CD4-positive, alpha-beta T cell treated with Interleukin-6 for 4 hours (primary cell): ENCODE measurements at regions not wholly inside any gene's neighbourhood (a gene's known extent, or its start where the extent isn't known, plus 50 kb on each side); places are given as distances from the start of the nearest gene placed in this dataset.
"Not testable (repeated sequence)": the region's sequence is repeated elsewhere in the genome, so short reads cannot be mapped to it uniquely, and the experiment has no call there.

Experiments
- DNase-seq: peaks from one replicate; pipeline ENCODE4 v3.0.0-alpha.2; 2020; ENCODE audit warnings: mixed read lengths

DNA sequence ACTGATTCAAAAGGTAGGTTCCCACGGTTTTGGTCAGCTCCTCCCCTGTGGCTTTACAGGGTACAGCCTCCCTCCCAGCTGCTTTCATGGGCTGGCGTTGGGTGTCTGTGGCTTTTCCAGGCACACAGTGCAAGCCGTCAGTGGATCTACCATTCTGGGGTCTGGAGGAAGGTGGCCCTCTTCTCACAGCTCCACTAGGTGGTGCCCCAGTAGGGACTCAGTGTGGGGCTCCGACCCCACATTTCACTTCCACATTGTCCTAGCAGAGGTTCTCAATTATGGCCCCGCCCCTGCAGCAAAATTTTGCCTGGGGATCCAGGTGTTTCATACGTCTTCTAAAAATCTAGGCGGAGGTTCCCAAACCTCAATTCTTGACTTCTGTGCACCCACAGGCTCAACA, 324.6 kb upstream of the PHF14 start:
- not testable (repeated sequence) for DNase-seq

DNA sequence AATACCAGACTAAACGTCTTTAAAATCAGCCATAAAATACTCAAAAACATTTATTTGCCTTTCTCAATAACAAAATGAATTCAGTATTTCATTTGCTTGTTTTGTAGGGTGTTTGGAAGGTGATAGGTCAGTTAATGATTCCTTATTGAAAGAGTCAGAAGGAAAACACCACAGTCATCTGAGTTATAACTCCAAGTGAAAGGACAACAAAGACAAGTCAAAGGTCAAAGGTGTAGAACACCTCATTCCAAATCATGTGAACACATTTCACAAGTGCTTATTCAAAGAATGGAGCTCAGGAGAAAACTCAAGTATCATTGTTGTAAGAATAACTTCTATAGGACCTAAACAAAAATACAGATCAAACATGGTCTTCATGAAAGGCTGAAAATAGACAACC, 318.6 kb upstream of the PHF14 start:
- no peak for DNase-seq

DNA sequence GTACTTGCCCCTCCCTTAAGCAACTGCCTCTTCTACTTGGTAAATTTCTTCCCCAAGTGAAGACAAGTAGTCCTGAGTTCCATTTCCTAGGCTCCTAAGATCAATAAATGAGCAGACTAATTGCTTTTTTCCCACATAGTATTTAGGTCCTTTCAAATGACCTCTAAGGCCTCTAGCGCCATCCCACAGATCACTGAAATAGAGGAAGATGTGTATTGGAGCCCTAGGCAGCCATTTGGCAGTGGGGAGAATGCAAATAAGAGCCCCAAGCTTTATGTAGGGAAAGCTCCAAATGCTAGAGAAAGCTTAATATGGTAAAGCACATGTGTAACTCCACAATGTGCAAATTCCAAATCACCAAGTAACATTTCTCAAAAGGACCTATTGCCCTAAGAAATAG, 316.5 kb upstream of the PHF14 start:
- DNase-seq, result no peak

DNA sequence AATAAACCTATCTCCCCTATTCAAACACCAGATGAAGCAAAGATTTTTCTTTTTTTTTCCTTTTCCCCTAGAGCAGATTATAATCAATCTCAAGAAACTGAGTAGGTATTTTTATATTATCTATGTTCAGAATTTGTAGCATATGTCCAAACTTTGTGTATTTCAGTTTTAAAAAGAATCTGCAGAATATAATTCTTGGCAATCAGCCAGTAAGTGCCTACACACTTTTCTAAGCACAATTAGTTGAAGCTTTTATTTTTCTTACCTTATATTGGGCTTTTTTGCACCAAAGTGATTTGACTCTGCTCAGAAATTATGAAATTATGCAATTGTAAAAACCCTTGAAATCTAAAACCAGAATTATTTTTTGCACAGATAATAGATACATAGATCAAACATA, 315.8 kb upstream of the PHF14 start:
- no peak for DNase-seq

DNA sequence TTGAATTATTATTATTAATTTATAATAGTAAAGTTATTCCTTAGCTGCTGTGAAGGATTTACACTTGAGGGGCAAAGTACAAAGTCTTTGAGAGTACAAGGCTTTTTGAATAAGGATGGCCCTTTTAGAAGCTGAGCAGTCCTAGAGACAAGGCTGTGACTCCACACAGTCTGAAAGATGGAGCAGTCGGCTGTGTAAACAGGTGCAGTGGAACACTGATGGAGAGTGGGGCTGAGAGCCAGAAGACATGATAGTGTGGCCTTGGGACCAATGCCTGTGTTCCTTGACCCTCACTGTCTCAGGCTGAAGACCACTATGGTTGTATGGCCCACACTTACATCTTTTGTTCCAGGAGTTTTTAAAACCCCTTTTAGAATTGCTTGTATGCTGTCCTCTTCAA, 311.2 kb upstream of the PHF14 start:
- no peak for DNase-seq

DNA sequence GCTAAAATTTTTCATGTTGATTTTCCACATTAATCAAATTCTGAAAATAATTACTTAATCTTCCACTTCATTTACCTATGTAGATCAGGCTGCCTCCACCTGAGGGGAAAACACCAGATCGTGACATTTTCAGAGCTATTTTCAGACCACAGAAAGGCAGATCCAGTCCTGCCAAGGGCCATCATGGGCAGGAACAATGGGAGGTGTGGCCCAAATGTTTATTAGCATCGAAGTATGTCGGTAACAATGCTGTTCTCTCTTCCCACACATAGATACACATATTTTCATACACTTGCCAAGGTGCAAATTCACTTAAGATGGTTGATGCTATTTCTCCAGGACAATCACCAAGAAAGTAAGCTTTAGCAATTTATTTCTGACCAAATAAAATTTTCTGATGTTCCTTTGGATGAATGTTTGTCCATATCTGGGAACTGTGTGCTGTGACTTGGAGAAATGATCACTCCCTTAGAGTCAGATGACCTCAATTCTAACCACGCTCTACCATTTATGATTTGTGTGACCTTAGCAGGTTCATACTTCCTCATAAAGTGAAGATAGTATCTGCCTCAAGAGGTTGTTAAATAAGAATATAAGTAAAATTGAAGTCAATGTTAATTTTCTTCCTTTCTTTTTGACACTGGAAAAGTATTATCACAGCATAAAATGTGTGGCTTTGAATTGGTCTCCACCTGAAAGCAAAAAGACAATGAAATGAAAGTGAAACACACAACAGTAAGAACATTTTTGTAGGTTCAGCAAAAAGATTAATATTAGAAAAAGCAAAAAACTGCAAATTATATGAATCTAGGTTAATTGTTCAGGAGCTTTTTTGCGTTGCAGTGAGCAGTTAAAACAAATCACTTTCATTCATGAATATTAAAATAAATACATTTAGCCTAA, 310.4 kb upstream of the PHF14 start:
- no peak for DNase-seq

DNA sequence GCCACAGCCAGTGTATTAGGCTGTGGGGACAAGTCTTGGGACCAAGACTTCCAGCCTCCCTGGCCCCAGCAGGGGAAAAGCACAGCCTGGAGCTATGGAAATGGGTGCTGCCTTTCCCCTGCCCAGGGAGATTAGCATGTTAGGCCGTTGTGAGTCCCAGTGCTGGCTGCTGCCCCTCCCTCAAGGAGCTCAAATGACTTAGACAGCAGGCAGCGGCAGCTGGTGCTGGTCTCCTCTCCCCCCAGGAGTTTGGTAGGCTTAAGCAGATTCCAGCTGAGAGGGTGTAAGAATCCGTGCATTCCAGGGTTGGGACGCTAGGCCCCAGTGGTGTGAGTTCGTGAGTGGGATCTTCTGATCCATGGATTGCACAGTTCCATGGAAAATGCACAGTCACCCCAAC, 301.5 kb upstream of the PHF14 start:
- no peak for DNase-seq

DNA sequence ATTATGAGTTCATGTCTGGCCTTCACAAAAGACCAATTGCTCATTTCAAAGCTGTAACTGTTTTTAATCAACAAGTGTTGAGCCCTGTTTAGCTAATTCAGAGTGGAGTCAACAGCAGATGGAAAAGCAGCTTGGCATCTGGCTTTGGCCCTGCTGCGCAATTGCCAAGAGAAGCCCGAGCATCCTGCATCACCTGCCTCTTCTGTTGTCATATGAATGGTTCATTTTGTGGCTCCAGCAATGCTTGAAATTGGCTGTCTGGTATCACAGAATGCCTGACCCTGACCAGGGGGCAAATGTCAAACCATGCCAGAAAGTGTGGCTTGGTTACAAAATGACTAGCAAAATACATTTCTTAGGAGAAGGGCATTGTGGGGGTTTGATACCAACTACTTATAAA, 296.5 kb upstream of the PHF14 start:
- DNase-seq, result no peak

DNA sequence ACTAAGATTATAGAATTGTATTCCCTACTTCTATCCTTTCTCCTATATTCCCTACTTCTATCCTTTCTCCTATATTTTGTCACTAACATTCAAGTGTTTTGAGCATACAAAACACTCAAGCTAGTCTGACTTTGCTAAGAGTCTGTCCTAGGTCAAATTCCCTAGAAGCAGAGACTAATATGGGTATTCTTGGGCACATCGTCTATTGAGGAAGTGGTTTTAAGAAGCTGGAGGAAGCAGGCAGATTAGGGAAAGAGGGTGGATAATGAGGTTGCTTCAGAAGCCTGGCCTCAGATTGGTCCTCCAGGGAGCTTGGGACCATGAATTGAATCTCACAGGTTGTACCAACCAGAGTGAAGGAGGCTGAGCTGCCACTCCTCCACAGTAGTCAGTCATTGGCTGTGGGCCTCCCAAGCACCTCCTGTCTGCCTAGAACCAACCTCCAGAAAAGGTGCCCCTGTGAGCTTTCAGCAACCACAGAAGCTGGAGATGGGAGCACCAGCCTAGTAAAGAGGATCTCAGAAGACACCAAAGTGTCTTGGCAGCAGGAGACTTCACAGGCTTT, 295.9 kb upstream of the PHF14 start:
- DNase-seq, result no peak

DNA sequence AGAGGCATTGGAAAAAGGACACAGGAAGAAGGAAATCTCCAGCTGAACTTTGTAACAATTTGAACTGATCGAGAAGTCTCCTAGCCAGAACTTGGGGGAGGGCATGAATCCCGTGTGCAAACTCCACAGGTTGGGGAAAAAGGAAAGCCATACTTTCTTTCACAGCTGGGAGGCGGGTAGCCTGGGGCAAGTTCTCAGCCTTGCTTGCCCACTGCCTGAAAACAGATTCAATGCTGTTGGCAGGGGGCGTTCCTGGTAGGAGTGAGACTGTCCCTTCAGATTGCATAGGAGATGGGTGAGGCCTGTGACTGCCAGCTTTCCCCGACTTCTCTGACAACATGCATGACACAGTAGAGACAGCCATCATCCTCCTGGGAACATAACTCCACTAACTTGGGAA, 289.1 kb upstream of the PHF14 start:
- DNase-seq, result no peak

DNA sequence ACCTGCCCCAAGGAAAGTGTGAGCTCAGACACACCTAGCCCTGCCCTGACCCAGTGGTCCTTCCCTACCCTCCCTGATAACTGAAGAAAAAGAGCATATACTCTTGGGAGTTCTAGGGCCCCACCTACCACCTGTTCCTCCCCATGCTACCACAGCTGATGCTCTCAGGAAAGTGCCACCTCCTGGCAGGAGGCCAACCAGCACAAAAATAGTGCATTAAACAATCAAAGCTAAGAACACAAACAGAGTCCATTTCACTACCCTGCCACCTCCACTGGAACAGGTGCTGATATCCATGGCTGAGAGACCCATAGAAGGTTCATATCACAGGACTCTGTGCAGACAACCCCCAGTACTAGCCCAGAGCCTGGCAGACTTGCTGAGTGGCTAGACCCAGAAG, 288.6 kb upstream of the PHF14 start:
- DNase-seq, result no peak

DNA sequence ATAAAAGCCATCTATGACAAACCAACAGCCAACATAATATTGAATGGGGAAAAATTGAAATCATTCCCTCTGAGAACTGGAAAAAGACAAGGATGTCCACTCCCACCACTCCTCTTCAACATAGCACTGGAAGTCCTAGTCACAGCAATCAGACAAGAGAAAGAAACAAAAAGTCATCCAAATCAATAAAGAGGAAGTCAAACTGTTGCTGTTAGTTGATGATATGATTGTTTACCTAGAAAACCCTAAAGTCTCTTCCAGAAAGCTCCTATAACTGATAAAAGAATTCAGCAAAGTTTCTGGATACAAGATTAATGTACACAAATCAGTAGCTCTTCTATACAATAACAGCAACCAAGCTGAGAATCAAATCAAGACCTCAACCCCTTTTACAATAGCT, 285.1 kb upstream of the PHF14 start:
- DNase-seq, result no peak

DNA sequence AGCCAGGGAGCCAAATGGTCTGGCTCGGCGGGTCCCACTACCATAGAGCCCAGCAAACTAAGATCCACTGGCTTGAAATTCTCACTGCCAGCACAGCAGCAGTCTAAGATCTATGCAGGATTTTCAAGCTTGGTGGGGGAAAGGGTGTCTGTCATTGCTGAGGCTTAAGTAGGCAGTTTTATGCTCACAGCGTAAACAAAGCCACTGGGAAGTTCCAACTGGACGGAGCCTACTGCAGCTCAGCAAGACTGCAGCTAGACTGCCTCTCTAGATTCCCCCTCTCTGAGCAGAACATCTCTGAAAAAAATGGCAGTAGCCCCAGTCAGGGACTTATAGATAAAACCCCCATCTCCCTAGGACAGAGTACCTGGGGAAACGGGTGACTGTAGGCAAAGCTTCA, 277.6 kb upstream of the PHF14 start:
- DNase-seq, result no peak

DNA sequence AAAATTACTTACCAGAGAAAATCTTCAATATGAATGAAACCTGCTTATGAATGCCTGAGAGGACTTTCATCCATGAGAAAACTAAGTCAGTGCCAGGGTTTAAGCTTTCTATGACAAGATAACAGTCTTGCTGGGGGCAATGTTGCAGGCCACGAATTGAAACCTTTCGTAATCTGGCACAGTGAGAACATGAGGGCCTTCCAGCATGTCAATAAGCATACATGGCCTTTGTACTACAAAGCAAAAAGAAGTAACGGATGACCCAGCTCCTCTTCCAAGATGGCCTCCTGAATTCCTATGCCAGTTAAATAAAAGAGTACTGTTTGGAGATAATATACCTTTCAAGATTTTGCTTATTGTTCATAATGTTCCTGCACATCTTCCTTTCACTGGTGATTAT, 270.6 kb upstream of the PHF14 start:
- no peak for DNase-seq

DNA sequence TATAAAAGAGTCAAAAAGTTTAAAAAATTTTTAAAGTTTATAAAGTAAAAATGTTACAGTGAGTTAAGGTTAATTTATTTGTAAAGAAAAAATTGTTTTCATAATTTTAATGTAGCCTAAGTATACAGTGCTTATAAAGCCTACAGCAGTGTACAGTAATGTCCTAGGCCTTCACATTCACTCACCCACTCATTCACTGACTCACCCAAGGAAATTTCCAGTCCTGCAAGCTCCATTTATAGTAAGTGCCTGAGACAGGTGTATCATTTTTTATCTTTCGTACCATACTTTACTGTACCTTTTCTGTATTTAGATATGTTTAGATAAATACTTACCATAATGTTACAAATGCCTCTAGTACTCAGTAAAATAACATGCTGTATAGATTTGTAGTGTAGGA, 269.7 kb upstream of the PHF14 start:
- DNase-seq, result no peak

DNA sequence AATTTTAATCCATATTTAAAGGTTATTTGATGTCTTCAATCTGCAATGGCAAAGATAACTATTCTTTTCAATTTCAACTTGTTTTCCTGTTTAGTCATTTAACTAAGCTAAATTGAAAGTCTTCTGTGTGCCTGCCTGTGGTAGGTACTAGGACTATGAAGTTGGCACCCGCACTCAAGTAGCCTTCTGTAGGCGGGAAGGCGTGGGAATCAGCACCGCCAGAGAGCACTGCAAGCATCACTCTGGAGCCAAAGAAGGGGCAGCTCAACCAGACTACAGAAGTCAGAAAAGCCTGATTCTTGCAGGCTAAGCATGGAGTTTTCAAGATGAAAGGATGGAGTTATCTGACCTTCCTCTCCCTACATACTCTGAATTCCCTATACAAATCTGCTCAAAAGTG, 269.0 kb upstream of the PHF14 start:
- DNase-seq, result no peak

DNA sequence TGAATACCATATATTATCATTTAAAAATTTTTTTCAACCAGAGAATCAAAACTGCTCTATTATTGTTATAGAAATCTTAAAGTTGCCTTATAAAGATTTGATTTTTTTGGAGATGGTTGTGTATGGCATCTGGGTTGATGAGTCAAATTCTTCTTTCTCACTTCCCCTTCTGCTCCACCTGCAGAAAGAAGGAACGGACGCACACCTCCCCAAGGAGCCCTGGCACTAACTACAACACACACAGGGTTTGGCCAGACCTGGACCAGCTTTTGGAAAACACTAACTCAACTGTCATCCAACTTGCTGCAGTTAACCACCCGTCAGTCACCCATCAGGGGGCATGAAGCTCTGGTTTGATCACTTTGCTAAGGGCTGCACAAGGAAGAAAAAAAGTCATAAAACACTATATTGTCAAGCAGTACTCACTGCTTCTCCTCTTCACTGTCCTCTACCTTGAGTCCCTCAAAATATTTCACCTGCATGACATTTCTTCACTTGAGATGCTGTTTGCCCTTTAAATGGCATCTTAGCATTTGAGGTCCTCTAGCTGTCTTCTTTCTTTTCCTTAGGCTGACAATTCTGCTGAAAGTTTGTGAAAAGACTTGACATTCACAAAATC, 266.7 kb upstream of the PHF14 start:
- DNase-seq, result no peak

DNA sequence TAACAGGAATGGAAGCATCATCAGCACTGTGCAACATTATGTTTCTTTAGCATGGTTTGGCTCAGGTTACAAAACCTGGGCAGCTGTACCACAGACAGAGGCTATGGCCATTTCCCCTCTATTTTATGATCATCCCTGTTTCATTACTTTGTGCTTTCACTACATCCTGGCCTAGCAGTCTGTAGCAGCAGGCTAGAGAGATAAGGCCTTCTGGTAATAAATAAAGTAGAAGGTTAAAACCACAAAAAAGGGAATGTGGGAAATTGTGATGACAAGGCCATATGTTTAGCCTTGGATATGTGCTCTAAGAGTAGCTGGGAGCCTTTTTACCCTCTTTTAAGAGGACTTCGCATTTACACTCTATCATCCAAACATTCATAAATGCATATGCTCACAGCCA, 266.2 kb upstream of the PHF14 start:
- DNase-seq, result no peak

DNA sequence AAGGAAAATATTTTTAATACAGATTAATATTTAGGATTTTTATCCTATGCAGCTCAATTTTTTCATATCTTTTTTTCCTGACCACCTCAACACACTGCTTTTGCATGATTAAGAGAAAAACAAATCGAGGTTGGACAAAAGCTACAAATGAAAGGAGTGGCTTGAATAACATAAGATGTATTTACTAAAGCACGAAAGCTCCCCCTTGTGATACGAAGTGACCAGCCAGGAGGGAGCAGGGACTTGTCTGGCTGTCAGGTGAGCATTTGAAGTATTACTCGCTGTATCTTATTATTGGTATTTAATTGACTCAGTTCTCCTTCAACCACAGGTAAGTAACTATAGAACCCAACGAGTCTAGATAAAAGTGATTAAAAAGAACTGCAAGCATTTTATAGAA, 265.2 kb upstream of the PHF14 start:
- no peak for DNase-seq

DNA sequence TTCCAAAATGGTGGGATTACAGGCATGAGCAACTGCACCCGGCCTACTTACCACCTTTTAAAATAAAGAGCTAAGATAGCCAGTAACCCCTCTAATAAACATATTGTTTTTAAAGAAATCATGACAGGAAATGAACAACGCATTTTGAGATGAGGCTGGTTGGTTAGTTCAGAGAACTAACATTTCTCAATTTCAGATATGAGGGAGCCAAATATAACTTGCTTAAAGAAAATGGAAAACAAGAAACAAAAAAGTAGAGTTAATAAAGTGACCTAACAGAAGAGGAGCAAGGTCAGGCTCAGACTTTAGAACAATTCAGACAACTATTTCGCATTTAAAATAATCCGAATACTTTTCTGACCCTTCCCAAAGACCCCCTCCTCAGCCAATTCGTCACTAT, 254.9 kb upstream of the PHF14 start:
- DNase-seq, result no peak

DNA sequence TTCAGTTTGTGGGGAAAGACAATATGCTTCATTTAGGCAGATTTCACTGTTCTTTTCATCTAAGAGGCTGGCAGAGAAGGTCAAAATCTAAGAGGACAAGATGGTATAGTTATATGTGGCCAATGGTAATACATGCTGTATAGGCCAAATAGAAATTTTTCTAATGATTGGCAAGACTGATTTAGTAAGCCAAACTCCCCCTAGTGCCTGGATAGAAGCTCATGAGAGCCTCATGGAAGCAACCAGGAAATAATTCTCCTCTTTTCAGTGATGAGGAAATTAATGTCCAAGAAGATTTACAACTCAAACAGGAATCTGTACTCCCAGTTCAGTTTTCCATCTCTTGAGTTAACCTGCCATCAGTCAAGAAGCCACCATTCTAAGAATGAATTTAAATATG, 253.6 kb upstream of the PHF14 start:
- no peak for DNase-seq

DNA sequence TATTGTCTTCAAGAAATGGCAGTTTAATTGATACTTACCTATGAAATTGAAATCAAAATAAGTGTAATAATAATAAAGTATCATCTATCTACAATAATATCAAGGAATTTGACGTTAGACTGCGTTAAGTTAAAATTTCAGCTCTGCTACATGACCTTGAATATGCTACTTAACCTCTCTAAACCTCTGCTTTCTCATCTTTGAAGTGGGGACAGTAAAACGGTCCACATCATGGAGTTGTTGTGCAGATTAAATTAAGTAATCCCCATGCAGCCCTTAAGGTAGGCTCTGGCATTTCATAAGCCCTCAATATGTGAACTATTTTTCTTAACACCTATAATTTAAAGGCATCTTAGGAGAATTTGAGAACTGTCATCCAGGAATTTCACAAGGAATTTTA, 252.4 kb upstream of the PHF14 start:
- DNase-seq, result no peak

DNA sequence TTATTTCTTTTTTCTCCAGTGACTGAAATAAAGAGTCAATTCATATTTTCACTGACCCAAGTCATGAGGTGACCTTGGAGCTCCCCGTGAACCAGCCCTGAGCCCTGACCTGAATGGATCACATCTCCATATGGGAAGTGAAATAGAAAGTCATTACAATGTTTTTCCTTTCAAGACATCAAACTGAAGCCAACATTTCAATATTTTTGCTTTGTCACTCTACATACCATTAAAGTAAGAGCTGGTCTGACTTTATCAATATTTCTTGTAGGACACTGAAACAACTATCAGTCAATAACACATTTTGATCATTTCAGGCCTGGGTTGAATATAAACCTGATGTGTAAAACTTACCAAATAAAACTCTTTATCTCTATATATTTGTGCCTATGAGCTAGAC, 249.8 kb upstream of the PHF14 start:
- no peak for DNase-seq

DNA sequence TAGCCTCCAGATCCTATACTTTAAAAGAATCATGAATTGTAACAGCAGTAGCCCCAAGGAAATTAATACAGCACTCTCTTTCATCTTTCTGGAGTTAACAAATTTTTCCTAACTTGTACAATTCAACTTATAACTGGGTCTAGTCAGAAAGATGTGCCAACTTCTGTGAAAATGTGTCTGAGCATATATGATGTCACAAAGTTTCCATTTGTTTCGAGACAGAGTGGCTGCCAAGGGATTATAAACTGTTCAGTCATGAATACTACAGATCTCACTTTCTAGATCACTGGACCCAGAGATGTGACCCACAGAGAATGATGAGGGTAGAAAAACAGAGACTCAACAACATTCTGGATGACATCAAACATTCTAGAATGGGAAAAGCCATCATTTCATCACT, 249.2 kb upstream of the PHF14 start:
- DNase-seq, result no peak

DNA sequence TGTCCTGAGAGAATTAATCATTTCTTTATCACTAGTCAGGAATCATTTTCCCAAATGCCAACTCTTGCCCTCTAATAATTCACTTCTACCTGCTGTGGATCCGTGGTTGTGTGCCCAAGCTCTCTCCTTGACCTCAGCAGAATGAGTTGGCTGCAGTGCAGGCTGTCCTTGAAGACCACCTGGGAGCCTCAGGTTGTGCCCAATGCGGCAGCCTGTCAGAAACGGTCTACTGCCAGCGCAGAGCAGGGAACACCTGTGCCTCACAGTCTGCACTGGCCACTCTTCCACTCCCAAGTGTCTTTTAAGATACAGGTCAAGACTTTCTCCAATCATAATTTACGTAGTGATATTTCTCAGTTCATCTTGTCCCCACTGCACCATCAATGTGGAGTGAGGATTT, 246.0 kb upstream of the PHF14 start:
- no peak for DNase-seq
